Stromal cell of bone marrow (primary cell): ENCODE measurements at regions not wholly inside any gene's neighbourhood (a gene's known extent, or its start where the extent isn't known, plus 50 kb on each side); places are given as distances from the start of the nearest gene placed in this dataset.
"Not testable (repeated sequence)": the region's sequence is repeated elsewhere in the genome, so short reads cannot be mapped to it uniquely, and the experiment has no call there.

Source experiments
- DNase-seq: peaks from one replicate; pipeline ENCODE4 v3.0.0-alpha.2; 2012; ENCODE audit warnings: low read depth

GRCh38 chr22:44650806-44651205, 51.2 kb upstream of the PRR5 start:
- DNase-seq = no peak

GRCh38 chr22:44648821-44649565, 53.0 kb upstream of the PRR5 start:
- DNase-seq = peak; percentile 74

- no peak for DNase-seq
Measured at GRCh38 chr22:44648085-44648820, 53.8 kb upstream of the PRR5 start.

- no peak for DNase-seq
Measured at GRCh38 chr22:44647141-44647540, 54.9 kb upstream of the PRR5 start.

GRCh38 chr22:44646668-44647067, 55.3 kb upstream of the PRR5 start:
- DNase-seq = no peak

GRCh38 chr22:44646141-44646540, 55.9 kb upstream of the PRR5 start:
- no peak for DNase-seq

- no peak for DNase-seq
Measured at GRCh38 chr22:44645531-44645930, 56.5 kb upstream of the PRR5 start.

GRCh38 chr22:44645083-44645482, 56.9 kb upstream of the PRR5 start:
- DNase-seq = no peak

- not testable (repeated sequence) for DNase-seq
Measured at GRCh38 chr22:44643526-44644101, 58.4 kb upstream of the PRR5 start.

- DNase-seq = no peak
Measured at GRCh38 chr22:44642096-44642644, 59.8 kb upstream of the PRR5 start.

- no peak for DNase-seq
Measured at GRCh38 chr22:44640618-44641155, 61.3 kb upstream of the PRR5 start.

GRCh38 chr22:44639891-44640617, 62.0 kb upstream of the PRR5 start:
- no peak for DNase-seq

- peak; percentile 45 for DNase-seq
Measured at GRCh38 chr22:44638971-44639760, 62.8 kb upstream of the PRR5 start.

- not testable (repeated sequence) for DNase-seq
Measured at GRCh38 chr22:44636502-44637206, 65.3 kb upstream of the PRR5 start.

- not testable (repeated sequence) for DNase-seq
Measured at GRCh38 chr22:44635567-44635966, 66.4 kb upstream of the PRR5 start.

GRCh38 chr22:44634426-44635321, 67.3 kb upstream of the PRR5 start:
- no peak for DNase-seq

- no peak for DNase-seq
Measured at GRCh38 chr22:44633647-44634046, 68.4 kb upstream of the PRR5 start.

GRCh38 chr22:44632541-44633396, 69.2 kb upstream of the PRR5 start:
- DNase-seq = no peak
